ENCODE measurements at regions not wholly inside any gene's neighbourhood (a gene's known extent, or its start where the extent isn't known, plus 50 kb on each side); places are given as distances from the start of the nearest gene placed in this dataset.

GRCh38 chr10:44087403-44087802 is 297.5 kb downstream of the CXCL12 start:
- H3K4me3 ChIP-seq (ENCODE audit: low read depth in 1 of 2, low read length in 1 of 2), result no peak overlapping the region

GRCh38 chr10:44083719-44084400 is 301.0 kb downstream of the CXCL12 start:
- TF ChIP-seq, protein P1, sequence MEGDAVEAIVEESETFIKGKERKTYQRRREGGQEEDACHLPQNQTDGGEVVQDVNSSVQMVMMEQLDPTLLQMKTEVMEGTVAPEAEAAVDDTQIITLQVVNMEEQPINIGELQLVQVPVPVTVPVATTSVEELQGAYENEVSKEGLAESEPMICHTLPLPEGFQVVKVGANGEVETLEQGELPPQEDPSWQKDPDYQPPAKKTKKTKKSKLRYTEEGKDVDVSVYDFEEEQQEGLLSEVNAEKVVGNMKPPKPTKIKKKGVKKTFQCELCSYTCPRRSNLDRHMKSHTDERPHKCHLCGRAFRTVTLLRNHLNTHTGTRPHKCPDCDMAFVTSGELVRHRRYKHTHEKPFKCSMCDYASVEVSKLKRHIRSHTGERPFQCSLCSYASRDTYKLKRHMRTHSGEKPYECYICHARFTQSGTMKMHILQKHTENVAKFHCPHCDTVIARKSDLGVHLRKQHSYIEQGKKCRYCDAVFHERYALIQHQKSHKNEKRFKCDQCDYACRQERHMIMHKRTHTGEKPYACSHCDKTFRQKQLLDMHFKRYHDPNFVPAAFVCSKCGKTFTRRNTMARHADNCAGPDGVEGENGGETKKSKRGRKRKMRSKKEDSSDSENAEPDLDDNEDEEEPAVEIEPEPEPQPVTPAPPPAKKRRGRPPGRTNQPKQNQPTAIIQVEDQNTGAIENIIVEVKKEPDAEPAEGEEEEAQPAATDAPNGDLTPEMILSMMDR (IDR thresholded peaks at IDR 0.05), result no peak
- Histone ChIP-seq H3K4me3 (ENCODE audit: low read depth in 1 of 2, low read length in 1 of 2) (no peak overlapping the region), H3K36me3 (no peaks in the 10 kb centered on the region), H3K27ac (no peak overlapping the region), H3K4me1 (ENCODE audit: control insufficient read depth in 1 of 2, insufficient read depth in 1 of 2, low read depth in 1 of 2, low read length in 1 of 2) (no peaks in the 10 kb centered on the region), H3K9me3 (no peaks in the 10 kb centered on the region), H3K27me3 (peaks cover 4% of the 10 kb centered on the region)

More at GRCh38 chr10:44087403-44087802, 297.5 kb downstream of the CXCL12 start:
- H3K27ac ChIP-seq, result no peak overlapping the region
- no peaks in the 10 kb centered on the region for H3K4me1 ChIP-seq (ENCODE audit: control insufficient read depth in 1 of 2, insufficient read depth in 1 of 2, low read depth in 1 of 2, low read length in 1 of 2)
- H3K36me3 ChIP-seq, result no peaks in the 10 kb centered on the region
- H3K9me3 ChIP-seq, result no peaks in the 10 kb centered on the region
- TF ChIP-seq, protein P1 (IDR thresholded peaks at IDR 0.05), result no peak
- peaks cover 4% of the 10 kb centered on the region for H3K27me3 ChIP-seq

GRCh38 chr10:44071479-44071878 is 313.4 kb downstream of the CXCL12 start:
- H3K27me3 ChIP-seq, result no peaks in the 10 kb centered on the region
- no peak overlapping the region for H3K27ac ChIP-seq
- no peak overlapping the region for H3K4me3 ChIP-seq (ENCODE audit: low read depth in 1 of 2, low read length in 1 of 2)
- H3K4me1 ChIP-seq (ENCODE audit: control insufficient read depth in 1 of 2, insufficient read depth in 1 of 2, low read depth in 1 of 2, low read length in 1 of 2), result no peaks in the 10 kb centered on the region
- TF ChIP-seq, protein P1 (IDR thresholded peaks at IDR 0.05), result no peak
- no peaks in the 10 kb centered on the region for H3K36me3 ChIP-seq
- H3K9me3 ChIP-seq, result no peaks in the 10 kb centered on the region

DNA sequence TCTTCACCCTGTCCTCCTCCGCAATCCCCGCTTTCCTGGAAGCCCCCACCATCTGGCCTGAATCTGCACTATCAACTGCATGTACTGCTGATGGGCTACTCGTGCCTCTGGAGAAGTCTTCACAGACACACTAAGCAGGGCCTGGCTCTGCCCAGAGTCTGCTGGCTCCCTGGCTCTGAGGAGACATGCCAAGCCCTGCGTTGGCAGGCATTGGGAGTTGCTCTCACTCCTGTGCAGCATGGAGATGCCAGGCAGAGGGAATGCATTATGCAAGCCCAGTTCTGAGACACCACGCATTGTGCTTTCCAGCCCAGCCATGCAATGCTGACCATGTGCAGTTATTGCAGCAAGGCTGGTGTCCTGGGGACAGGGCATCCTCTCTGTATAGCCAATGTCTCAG is 314.6 kb downstream of the CXCL12 start:
- H3K27ac ChIP-seq, result no peak overlapping the region
- no peaks in the 10 kb centered on the region for H3K36me3 ChIP-seq
- TF ChIP-seq, protein P1 (IDR thresholded peaks at IDR 0.05), result no peak
- H3K27me3 ChIP-seq, result no peaks in the 10 kb centered on the region
- no peaks in the 10 kb centered on the region for H3K9me3 ChIP-seq
- H3K4me1 ChIP-seq (ENCODE audit: control insufficient read depth in 1 of 2, insufficient read depth in 1 of 2, low read depth in 1 of 2, low read length in 1 of 2), result no peaks in the 10 kb centered on the region
- H3K4me3 ChIP-seq (ENCODE audit: low read depth in 1 of 2, low read length in 1 of 2), result no peak overlapping the region

DNA sequence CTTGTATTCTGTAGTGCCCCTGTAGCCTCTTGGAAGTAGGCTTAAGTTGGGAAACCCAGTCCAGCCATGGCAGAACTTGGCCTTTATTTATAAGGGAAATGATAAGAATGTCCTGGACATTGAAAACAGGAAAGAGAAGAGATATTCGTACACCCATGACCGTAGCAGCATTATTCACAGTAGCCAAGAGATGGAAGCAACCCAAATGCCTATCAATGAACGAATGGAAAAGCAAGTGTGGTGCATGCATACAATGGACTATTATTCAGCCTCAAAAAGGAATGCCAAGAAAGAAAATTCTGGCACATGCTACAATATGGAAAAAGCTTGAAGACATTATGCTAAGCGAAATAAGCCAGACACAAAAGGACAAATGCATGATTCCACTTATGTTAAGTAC is 315.3 kb downstream of the CXCL12 start:
- no peak overlapping the region for H3K4me3 ChIP-seq (ENCODE audit: low read depth in 1 of 2, low read length in 1 of 2)
- H3K9me3 ChIP-seq, result no peaks in the 10 kb centered on the region
- H3K27me3 ChIP-seq, result no peaks in the 10 kb centered on the region
- no peaks in the 10 kb centered on the region for H3K4me1 ChIP-seq (ENCODE audit: control insufficient read depth in 1 of 2, insufficient read depth in 1 of 2, low read depth in 1 of 2, low read length in 1 of 2)
- TF ChIP-seq, protein P1 (IDR thresholded peaks at IDR 0.05), result no peak
- H3K27ac ChIP-seq, result no peak overlapping the region
- H3K36me3 ChIP-seq, result no peaks in the 10 kb centered on the region
